WTC11 (cell line): ENCODE measurements at regions not wholly inside any gene's neighbourhood (a gene's known extent, or its start where the extent isn't known, plus 50 kb on each side); places are given as distances from the start of the nearest gene placed in this dataset.

Experiments used
- ATF1 ChIP-seq: sonication (generic); formaldehyde crosslinking; IDR thresholded peaks from 2 replicates; pipeline ENCODE4 v1.8.1; 2023; ENCODE audit warnings: mild to moderate bottlenecking, moderate library complexity, missing genetic modification reagents
- JUN ChIP-seq: sonication (generic); formaldehyde crosslinking; IDR thresholded peaks from 2 replicates; pipeline ENCODE4 v1.8.0; 2023; ENCODE audit warnings: mild to moderate bottlenecking, missing genetic modification reagents
- OVOL2 ChIP-seq: fragments of 250-450 bp; sonication (Bioruptor Pico); IDR thresholded peaks from 2 replicates; pipeline ENCODE4 v1.9.0; 2021; ENCODE audit warnings: mild to moderate bottlenecking, borderline replicate concordance
- PRRX2 ChIP-seq: fragments of 250-450 bp; sonication (Bioruptor Pico); IDR thresholded peaks from 2 replicates; pipeline ENCODE4 v1.8.0; 2021; ENCODE audit warnings: mild to moderate bottlenecking
- ZNF121 ChIP-seq: sonication (generic); formaldehyde crosslinking; IDR thresholded peaks from 2 replicates; pipeline ENCODE4 v1.8.0; 2023; ENCODE audit warnings: missing genetic modification reagents
- ZNF416 ChIP-seq: fragments of 250-450 bp; sonication (Bioruptor Pico); IDR thresholded peaks from 2 replicates; pipeline ENCODE4 v1.9.0; 2021; ENCODE audit warnings: mild to moderate bottlenecking, inconsistent platforms
- ZNF671 ChIP-seq: fragments of 250-450 bp; sonication (Bioruptor Pico); IDR thresholded peaks from 2 replicates; pipeline ENCODE4 v1.8.0; 2021; ENCODE audit warnings: mild to moderate bottlenecking
- TF ChIP-seq, protein P1 (sequence below): fragments of 250-450 bp; sonication (Bioruptor Pico); IDR thresholded peaks from 2 replicates; pipeline ENCODE4 v1.9.0; 2021; ENCODE audit warnings: mild to moderate bottlenecking
- TF ChIP-seq, protein P2 (sequence below): fragments of 200-600 bp; IDR thresholded peaks from 2 replicates; pipeline ENCODE4 v1.8.0; 2022; ENCODE audit warnings: antibody characterized with exemption
- TF ChIP-seq, protein P3 (sequence below): sonication (generic); formaldehyde crosslinking; conservative IDR thresholded peaks from 2 replicates; pipeline ENCODE4 v1.8.1; 2022; ENCODE audit warnings: mild to moderate bottlenecking, missing genetic modification reagents
- TF ChIP-seq, protein P4 (sequence below): sonication (generic); formaldehyde crosslinking; IDR thresholded peaks from 2 replicates; pipeline ENCODE4 v1.8.0; 2022; ENCODE audit warnings: mild to moderate bottlenecking, missing genetic modification reagents
- TF ChIP-seq, protein P5 (sequence below): sonication (generic); formaldehyde crosslinking; IDR thresholded peaks from 2 replicates; pipeline ENCODE4 v1.8.0; 2023; ENCODE audit warnings: mild to moderate bottlenecking, missing genetic modification reagents
- TF ChIP-seq, protein P6 (sequence below): sonication (generic); formaldehyde crosslinking; IDR thresholded peaks from 2 replicates; pipeline ENCODE4 v1.8.1; 2022; ENCODE audit warnings: mild to moderate bottlenecking, missing genetic modification reagents, moderate library complexity, borderline replicate concordance

DNA sequence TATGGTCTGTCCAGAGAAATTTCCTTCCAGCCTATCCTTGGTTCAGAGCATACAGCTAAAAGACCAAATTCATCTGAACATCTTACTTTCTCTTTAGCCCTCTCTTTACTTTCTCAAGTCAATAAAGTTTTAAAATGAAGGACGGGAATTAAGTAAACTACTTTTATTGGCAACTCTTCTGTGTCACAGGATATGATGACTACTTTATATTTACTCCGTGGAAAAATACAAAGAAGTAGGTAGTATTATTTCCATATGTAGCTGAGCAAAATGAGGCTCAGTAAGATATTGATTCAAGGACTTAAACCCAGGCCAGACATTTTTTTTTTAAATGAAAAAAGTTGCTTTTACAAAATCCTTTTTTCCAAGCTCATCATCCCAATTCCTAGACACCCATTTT is 151.2 kb upstream of the DPYD start:
- TF ChIP-seq, protein P1, sequence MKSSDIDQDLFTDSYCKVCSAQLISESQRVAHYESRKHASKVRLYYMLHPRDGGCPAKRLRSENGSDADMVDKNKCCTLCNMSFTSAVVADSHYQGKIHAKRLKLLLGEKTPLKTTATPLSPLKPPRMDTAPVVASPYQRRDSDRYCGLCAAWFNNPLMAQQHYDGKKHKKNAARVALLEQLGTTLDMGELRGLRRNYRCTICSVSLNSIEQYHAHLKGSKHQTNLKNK = no peak
- TF ChIP-seq ZNF416 (CRISPR knock-in tag) (no peak), JUN (no peak), PRRX2 (CRISPR knock-in tag) (no peak), ZNF121 (CRISPR knock-in tag) (no peak), OVOL2 (CRISPR knock-in tag) (no peak), ATF1 (no peak), ZNF671 (CRISPR knock-in tag) (no peak)
- TF ChIP-seq, protein P2, sequence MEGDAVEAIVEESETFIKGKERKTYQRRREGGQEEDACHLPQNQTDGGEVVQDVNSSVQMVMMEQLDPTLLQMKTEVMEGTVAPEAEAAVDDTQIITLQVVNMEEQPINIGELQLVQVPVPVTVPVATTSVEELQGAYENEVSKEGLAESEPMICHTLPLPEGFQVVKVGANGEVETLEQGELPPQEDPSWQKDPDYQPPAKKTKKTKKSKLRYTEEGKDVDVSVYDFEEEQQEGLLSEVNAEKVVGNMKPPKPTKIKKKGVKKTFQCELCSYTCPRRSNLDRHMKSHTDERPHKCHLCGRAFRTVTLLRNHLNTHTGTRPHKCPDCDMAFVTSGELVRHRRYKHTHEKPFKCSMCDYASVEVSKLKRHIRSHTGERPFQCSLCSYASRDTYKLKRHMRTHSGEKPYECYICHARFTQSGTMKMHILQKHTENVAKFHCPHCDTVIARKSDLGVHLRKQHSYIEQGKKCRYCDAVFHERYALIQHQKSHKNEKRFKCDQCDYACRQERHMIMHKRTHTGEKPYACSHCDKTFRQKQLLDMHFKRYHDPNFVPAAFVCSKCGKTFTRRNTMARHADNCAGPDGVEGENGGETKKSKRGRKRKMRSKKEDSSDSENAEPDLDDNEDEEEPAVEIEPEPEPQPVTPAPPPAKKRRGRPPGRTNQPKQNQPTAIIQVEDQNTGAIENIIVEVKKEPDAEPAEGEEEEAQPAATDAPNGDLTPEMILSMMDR = no peak
- TF ChIP-seq, protein P3, sequence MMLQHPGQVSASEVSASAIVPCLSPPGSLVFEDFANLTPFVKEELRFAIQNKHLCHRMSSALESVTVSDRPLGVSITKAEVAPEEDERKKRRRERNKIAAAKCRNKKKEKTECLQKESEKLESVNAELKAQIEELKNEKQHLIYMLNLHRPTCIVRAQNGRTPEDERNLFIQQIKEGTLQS (CRISPR knock-in tag) = no peak
- TF ChIP-seq, protein P4, sequence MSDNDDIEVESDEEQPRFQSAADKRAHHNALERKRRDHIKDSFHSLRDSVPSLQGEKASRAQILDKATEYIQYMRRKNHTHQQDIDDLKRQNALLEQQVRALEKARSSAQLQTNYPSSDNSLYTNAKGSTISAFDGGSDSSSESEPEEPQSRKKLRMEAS (CRISPR knock-in tag) = no peak
- TF ChIP-seq, protein P5, sequence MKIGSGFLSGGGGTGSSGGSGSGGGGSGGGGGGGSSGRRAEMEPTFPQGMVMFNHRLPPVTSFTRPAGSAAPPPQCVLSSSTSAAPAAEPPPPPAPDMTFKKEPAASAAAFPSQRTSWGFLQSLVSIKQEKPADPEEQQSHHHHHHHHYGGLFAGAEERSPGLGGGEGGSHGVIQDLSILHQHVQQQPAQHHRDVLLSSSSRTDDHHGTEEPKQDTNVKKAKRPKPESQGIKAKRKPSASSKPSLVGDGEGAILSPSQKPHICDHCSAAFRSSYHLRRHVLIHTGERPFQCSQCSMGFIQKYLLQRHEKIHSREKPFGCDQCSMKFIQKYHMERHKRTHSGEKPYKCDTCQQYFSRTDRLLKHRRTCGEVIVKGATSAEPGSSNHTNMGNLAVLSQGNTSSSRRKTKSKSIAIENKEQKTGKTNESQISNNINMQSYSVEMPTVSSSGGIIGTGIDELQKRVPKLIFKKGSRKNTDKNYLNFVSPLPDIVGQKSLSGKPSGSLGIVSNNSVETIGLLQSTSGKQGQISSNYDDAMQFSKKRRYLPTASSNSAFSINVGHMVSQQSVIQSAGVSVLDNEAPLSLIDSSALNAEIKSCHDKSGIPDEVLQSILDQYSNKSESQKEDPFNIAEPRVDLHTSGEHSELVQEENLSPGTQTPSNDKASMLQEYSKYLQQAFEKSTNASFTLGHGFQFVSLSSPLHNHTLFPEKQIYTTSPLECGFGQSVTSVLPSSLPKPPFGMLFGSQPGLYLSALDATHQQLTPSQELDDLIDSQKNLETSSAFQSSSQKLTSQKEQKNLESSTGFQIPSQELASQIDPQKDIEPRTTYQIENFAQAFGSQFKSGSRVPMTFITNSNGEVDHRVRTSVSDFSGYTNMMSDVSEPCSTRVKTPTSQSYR (CRISPR knock-in tag) = no peak
- TF ChIP-seq, protein P6, sequence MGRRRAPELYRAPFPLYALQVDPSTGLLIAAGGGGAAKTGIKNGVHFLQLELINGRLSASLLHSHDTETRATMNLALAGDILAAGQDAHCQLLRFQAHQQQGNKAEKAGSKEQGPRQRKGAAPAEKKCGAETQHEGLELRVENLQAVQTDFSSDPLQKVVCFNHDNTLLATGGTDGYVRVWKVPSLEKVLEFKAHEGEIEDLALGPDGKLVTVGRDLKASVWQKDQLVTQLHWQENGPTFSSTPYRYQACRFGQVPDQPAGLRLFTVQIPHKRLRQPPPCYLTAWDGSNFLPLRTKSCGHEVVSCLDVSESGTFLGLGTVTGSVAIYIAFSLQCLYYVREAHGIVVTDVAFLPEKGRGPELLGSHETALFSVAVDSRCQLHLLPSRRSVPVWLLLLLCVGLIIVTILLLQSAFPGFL (CRISPR knock-in tag) = no peak
